ENCODE measurements at regions not wholly inside any gene's neighbourhood (a gene's known extent, or its start where the extent isn't known, plus 50 kb on each side); places are given as distances from the start of the nearest gene placed in this dataset.
"Not testable (repeated sequence)": the region's sequence is repeated elsewhere in the genome, so short reads cannot be mapped to it uniquely, and the experiment has no call there.

DNA sequence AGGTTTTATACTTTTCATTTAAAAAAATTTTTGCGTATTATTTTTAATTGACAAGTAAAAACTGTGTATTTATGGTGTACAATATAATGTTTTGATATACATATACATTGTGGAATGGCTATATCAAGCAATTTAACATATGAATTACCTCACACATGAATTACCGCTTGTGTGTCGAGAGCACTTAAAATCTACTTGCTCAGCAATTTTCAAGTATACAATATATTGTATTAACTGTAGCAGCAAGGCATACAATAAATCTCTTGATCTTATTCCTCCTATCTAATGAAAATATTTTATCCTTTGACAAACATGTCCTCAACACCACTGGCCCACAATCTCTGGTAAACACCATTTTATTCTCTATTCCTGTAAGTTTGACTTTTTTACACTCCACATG is 224.4 kb upstream of the CYLC2 start:
- H3K27me3 ChIP-seq (ENCODE audit: control insufficient read depth in 1 of 2, insufficient read depth in 2 of 2, low read length in 2 of 2) = no peaks in the 10 kb centered on the region
- H3K36me3 ChIP-seq (ENCODE audit: control insufficient read depth in 2 of 2, insufficient read depth in 2 of 2, low read length in 1 of 2) = no peaks in the 10 kb centered on the region
- no peaks in the 10 kb centered on the region for H3K4me1 ChIP-seq (ENCODE audit: control insufficient read depth in 2 of 2, insufficient read depth in 2 of 2, low read length in 1 of 2)
- H3K9me3 ChIP-seq (ENCODE audit: control insufficient read depth in 2 of 2, insufficient read depth in 1 of 2, low read depth in 1 of 2, low read length in 1 of 2) = no peaks in the 10 kb centered on the region
- H3K27ac ChIP-seq (ENCODE audit: low read depth in 2 of 2, low read length in 1 of 2) = no peak overlapping the region
- H3K4me3 ChIP-seq (ENCODE audit: low read depth in 1 of 2, low read length in 2 of 2) = no peak overlapping the region
- WGBS, 2 donors = 90 to 96% methylated on average over 3 of the region's 3 CpGs

DNA sequence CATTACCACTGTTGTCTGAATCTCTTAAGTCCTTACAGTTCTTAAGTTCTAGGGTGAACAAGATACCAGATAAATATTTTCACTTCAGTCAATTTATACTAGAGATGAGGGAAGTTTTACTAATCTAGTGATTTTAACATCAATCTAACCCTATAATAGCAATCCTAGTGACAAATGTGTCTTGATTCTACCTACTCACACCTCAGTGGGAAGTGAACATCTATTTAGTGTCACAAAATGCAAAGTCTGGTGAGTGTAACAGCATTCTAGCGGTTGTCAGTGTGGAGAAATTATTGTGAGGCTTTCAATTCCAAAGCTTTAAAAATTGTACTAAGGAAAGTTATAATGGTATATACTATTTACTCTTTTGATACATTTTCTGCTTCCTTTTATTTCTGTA is 225.8 kb upstream of the CYLC2 start:
- Histone ChIP-seq H3K27ac (ENCODE audit: low read depth in 2 of 2, low read length in 1 of 2) (no peak overlapping the region), H3K9me3 (ENCODE audit: control insufficient read depth in 2 of 2, insufficient read depth in 1 of 2, low read depth in 1 of 2, low read length in 1 of 2) (no peaks in the 10 kb centered on the region), H3K36me3 (ENCODE audit: control insufficient read depth in 2 of 2, insufficient read depth in 2 of 2, low read length in 1 of 2) (no peaks in the 10 kb centered on the region), H3K27me3 (ENCODE audit: control insufficient read depth in 1 of 2, insufficient read depth in 2 of 2, low read length in 2 of 2) (no peaks in the 10 kb centered on the region), H3K4me3 (ENCODE audit: low read depth in 1 of 2, low read length in 2 of 2) (no peak overlapping the region), H3K4me1 (ENCODE audit: control insufficient read depth in 2 of 2, insufficient read depth in 2 of 2, low read length in 1 of 2) (no peaks in the 10 kb centered on the region)
- 69 to 88% methylated on average over 1 of the region's 1 CpG for WGBS, 2 donors

DNA sequence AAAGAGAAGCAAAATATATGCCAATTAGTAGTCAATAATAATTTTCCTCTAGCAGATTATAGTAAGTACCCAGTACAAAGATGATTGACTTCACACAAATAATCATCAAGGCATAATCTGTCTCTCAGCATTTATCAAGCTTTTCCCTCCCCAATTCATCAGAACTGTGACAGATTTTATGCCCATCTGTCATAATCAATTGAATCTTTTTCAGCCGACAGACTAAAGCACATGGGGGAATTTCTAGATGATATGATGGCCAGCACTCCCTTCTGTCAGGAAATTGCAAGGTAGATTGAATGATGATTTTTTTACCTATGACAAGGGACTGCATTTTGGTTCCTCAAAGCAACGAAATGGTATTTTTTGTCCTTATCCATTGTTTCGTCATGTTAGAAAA is 227.1 kb upstream of the CYLC2 start:
- Histone ChIP-seq H3K9me3 (ENCODE audit: control insufficient read depth in 2 of 2, insufficient read depth in 1 of 2, low read depth in 1 of 2, low read length in 1 of 2) (no peaks in the 10 kb centered on the region), H3K4me1 (ENCODE audit: control insufficient read depth in 2 of 2, insufficient read depth in 2 of 2, low read length in 1 of 2) (no peaks in the 10 kb centered on the region), H3K4me3 (ENCODE audit: low read depth in 1 of 2, low read length in 2 of 2) (no peak overlapping the region), H3K36me3 (ENCODE audit: control insufficient read depth in 2 of 2, insufficient read depth in 2 of 2, low read length in 1 of 2) (no peaks in the 10 kb centered on the region), H3K27ac (ENCODE audit: low read depth in 2 of 2, low read length in 1 of 2) (no peak overlapping the region), H3K27me3 (ENCODE audit: control insufficient read depth in 1 of 2, insufficient read depth in 2 of 2, low read length in 2 of 2) (no peaks in the 10 kb centered on the region)
- 81 to 85% methylated on average over 3 of the region's 3 CpGs for WGBS, 2 donors

DNA sequence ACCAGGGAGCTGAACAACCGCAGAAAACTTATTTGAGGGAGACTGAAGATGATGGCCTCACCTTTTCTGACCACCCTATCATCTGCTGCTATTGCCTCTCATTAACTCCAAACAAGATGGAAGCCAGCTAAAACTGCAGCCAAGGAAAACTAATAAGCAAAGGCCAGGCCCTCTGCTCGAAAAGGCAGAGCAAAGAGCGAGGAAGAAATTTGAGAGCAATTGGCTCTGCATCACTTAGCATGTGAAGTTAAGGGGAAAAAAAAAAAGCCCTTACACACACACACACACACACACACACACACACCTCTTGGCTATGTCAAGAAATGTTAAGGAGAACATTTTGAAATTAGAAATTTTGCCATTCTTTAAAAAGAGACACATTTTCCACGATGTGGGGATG is 228.1 kb upstream of the CYLC2 start:
- 68 to 73% methylated on average over 4 of the region's 4 CpGs for WGBS, 2 donors
- Histone ChIP-seq H3K9me3 (ENCODE audit: control insufficient read depth in 2 of 2, insufficient read depth in 1 of 2, low read depth in 1 of 2, low read length in 1 of 2) (no peaks in the 10 kb centered on the region), H3K27me3 (ENCODE audit: control insufficient read depth in 1 of 2, insufficient read depth in 2 of 2, low read length in 2 of 2) (no peaks in the 10 kb centered on the region), H3K36me3 (ENCODE audit: control insufficient read depth in 2 of 2, insufficient read depth in 2 of 2, low read length in 1 of 2) (no peaks in the 10 kb centered on the region), H3K4me3 (ENCODE audit: low read depth in 1 of 2, low read length in 2 of 2) (no peak overlapping the region), H3K4me1 (ENCODE audit: control insufficient read depth in 2 of 2, insufficient read depth in 2 of 2, low read length in 1 of 2) (no peaks in the 10 kb centered on the region), H3K27ac (ENCODE audit: low read depth in 2 of 2, low read length in 1 of 2) (no peak overlapping the region)

DNA sequence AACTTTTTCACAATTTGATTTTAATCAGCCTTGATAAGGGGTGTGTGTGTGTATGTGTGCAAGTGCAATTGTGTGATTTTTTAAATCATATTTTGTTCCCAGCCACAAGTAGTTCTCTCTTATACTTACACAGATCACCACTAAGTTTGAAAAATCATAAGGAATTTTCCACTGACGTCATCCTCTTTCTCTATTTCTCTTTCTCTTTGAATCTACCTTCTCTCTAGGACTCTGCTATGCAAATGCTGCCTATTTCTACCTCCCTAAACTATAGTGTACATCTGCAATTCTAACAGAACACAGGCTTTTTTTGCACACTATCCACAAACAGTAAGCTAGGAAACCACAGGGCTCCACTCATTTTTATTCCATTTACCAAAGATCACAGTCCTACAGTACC is 254.6 kb upstream of the CYLC2 start:
- Histone ChIP-seq H3K27me3 (ENCODE audit: control insufficient read depth in 1 of 2, insufficient read depth in 2 of 2, low read length in 2 of 2) (no peaks in the 10 kb centered on the region), H3K9me3 (ENCODE audit: control insufficient read depth in 2 of 2, insufficient read depth in 1 of 2, low read depth in 1 of 2, low read length in 1 of 2) (no peaks in the 10 kb centered on the region), H3K27ac (ENCODE audit: low read depth in 2 of 2, low read length in 1 of 2) (no peak overlapping the region), H3K4me1 (ENCODE audit: control insufficient read depth in 2 of 2, insufficient read depth in 2 of 2, low read length in 1 of 2) (no peaks in the 10 kb centered on the region), H3K36me3 (ENCODE audit: control insufficient read depth in 2 of 2, insufficient read depth in 2 of 2, low read length in 1 of 2) (no peaks in the 10 kb centered on the region), H3K4me3 (ENCODE audit: low read depth in 1 of 2, low read length in 2 of 2) (no peak overlapping the region)
- WGBS, 2 donors = 63 to 73% methylated on average over 1 of the region's 1 CpG

DNA sequence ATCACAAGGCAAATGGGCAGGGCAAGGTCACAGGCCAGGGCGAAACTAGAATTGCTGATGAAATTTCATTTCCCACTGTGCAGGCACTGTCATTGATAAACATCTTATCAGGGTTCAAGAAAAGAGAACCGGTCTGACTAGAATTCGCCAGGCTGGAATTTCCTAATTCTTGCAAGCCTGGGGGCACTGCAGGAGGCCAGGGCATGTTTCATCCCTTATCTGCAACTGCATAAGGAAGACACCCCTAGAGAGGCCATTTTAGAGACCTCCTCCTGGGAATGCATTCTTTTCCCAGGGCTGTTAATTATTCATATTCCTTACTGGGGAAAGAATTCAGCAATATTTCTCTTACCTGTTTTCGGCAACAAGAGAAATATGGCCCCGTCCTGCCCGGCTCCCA is 266.2 kb upstream of the CYLC2 start:
- no peaks in the 10 kb centered on the region for H3K27me3 ChIP-seq (ENCODE audit: control insufficient read depth in 1 of 2, insufficient read depth in 2 of 2, low read length in 2 of 2)
- WGBS, 2 donors = 88 to 90% methylated on average over 6 of the region's 6 CpGs
- no peaks in the 10 kb centered on the region for H3K36me3 ChIP-seq (ENCODE audit: control insufficient read depth in 2 of 2, insufficient read depth in 2 of 2, low read length in 1 of 2)
- no peak overlapping the region for H3K27ac ChIP-seq (ENCODE audit: low read depth in 2 of 2, low read length in 1 of 2)
- H3K9me3 ChIP-seq (ENCODE audit: control insufficient read depth in 2 of 2, insufficient read depth in 1 of 2, low read depth in 1 of 2, low read length in 1 of 2) = no peaks in the 10 kb centered on the region
- no peak overlapping the region for H3K4me3 ChIP-seq (ENCODE audit: low read depth in 1 of 2, low read length in 2 of 2)
- H3K4me1 ChIP-seq (ENCODE audit: control insufficient read depth in 2 of 2, insufficient read depth in 2 of 2, low read length in 1 of 2) = no peaks in the 10 kb centered on the region

DNA sequence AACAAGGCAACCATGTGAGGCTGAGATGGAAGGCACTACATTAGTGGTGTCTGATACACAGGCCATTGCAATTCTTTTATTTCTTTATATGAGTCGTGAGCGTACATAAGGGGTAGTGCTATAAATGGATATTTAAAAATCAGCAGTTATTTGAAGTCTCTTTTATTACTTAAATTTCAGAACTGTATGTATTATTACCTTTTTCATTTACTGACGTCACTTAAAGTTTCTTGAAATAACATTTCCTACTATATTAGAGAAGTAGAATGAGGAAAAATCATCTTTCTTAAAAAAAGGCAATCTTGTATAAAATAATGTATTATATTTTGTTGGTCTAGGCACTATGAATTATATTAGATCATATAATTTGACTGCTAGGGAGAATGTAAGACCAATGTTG is 280.9 kb upstream of the CYLC2 start:
- no peaks in the 10 kb centered on the region for H3K36me3 ChIP-seq (ENCODE audit: control insufficient read depth in 2 of 2, insufficient read depth in 2 of 2, low read length in 1 of 2)
- H3K4me1 ChIP-seq (ENCODE audit: control insufficient read depth in 2 of 2, insufficient read depth in 2 of 2, low read length in 1 of 2) = no peaks in the 10 kb centered on the region
- 85 to 90% methylated on average over 3 of the region's 3 CpGs for WGBS, 2 donors
- H3K4me3 ChIP-seq (ENCODE audit: low read depth in 1 of 2, low read length in 2 of 2) = no peak overlapping the region
- H3K27ac ChIP-seq (ENCODE audit: low read depth in 2 of 2, low read length in 1 of 2) = no peak overlapping the region
- no peaks in the 10 kb centered on the region for H3K27me3 ChIP-seq (ENCODE audit: control insufficient read depth in 1 of 2, insufficient read depth in 2 of 2, low read length in 2 of 2)
- H3K9me3 ChIP-seq (ENCODE audit: control insufficient read depth in 2 of 2, insufficient read depth in 1 of 2, low read depth in 1 of 2, low read length in 1 of 2) = no peaks in the 10 kb centered on the region

DNA sequence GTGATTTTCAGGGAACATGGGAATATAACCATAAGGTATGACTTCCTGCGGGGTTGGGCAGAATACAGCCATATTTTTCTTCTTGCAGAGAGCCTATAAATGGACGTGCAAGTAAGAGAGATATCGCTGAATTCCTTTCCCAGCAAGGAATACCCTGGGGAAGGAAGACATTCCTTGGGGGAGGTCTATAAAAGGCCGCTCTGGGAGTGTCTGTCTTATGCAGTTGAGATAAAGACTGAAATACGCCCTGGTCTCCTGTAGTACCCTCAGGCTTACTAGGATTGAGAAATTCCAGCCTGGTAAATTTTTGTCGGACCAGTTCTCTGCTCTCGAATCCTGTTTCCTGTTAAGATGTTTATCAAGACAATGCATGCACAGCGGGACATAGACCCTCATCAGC is 282.2 kb upstream of the CYLC2 start:
- 79 to 86% methylated on average over 8 of the region's 8 CpGs for WGBS, 2 donors
- not testable (repeated sequence) for H3K4me3 ChIP-seq (ENCODE audit: low read depth in 1 of 2, low read length in 2 of 2); H3K27ac ChIP-seq (ENCODE audit: low read depth in 2 of 2, low read length in 1 of 2); H3K4me1 ChIP-seq (ENCODE audit: control insufficient read depth in 2 of 2, insufficient read depth in 2 of 2, low read length in 1 of 2); H3K36me3 ChIP-seq (ENCODE audit: control insufficient read depth in 2 of 2, insufficient read depth in 2 of 2, low read length in 1 of 2); H3K9me3 ChIP-seq (ENCODE audit: control insufficient read depth in 2 of 2, insufficient read depth in 1 of 2, low read depth in 1 of 2, low read length in 1 of 2); H3K27me3 ChIP-seq (ENCODE audit: control insufficient read depth in 1 of 2, insufficient read depth in 2 of 2, low read length in 2 of 2)

DNA sequence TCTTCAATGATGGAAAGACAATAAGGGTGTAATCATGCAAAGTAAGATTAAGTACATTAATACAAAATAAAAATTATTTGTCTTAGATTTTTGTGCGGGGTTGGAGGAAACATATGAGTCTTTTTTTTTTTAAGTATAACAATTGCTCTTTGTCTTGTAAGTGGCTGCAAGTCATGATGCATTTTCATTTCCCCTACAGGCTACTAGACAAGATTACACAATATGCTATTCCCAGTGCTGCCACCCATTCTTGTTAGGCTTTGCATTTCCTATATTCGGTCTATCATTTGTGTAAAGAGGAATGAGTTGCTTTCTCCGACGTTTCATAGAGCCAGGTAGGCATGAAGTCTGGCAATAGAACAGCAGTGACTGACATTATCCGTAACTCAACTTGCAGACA is 294.2 kb upstream of the CYLC2 start:
- no peak overlapping the region for H3K4me3 ChIP-seq (ENCODE audit: low read depth in 1 of 2, low read length in 2 of 2)
- H3K4me1 ChIP-seq (ENCODE audit: control insufficient read depth in 2 of 2, insufficient read depth in 2 of 2, low read length in 1 of 2) = no peaks in the 10 kb centered on the region
- H3K36me3 ChIP-seq (ENCODE audit: control insufficient read depth in 2 of 2, insufficient read depth in 2 of 2, low read length in 1 of 2) = no peaks in the 10 kb centered on the region
- no peaks in the 10 kb centered on the region for H3K27me3 ChIP-seq (ENCODE audit: control insufficient read depth in 1 of 2, insufficient read depth in 2 of 2, low read length in 2 of 2)
- no peak overlapping the region for H3K27ac ChIP-seq (ENCODE audit: low read depth in 2 of 2, low read length in 1 of 2)
- WGBS, 2 donors = 56 to 69% methylated on average over 5 of the region's 5 CpGs
- H3K9me3 ChIP-seq (ENCODE audit: control insufficient read depth in 2 of 2, insufficient read depth in 1 of 2, low read depth in 1 of 2, low read length in 1 of 2) = peaks cover 0 to 3% of the 10 kb centered on the region in 2 donors

DNA sequence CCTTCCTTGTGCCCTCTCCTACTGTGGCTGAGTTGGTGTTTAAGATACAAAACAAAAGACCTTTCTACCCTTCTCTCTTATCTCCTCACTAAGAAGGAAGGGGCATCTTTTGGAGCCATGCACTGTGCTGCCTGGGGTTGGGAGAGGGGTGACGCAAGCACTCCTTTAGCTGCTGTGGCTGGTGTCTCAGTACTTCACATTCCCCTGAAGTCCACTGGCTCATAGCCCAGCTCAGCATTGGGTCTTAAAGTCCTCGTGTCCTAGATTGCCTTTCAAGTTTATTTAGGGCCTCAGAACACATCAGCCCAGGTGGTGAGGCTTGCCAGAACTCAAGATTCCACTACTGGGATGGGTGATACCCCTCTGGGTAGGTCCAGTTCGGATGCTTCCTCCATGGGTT is 325.9 kb upstream of the CYLC2 start:
- no peaks in the 10 kb centered on the region for H3K9me3 ChIP-seq (ENCODE audit: control insufficient read depth in 2 of 2, insufficient read depth in 1 of 2, low read depth in 1 of 2, low read length in 1 of 2)
- H3K4me3 ChIP-seq (ENCODE audit: low read depth in 1 of 2, low read length in 2 of 2) = no peak overlapping the region
- H3K36me3 ChIP-seq (ENCODE audit: control insufficient read depth in 2 of 2, insufficient read depth in 2 of 2, low read length in 1 of 2) = no peaks in the 10 kb centered on the region
- no peaks in the 10 kb centered on the region for H3K4me1 ChIP-seq (ENCODE audit: control insufficient read depth in 2 of 2, insufficient read depth in 2 of 2, low read length in 1 of 2)
- no peak overlapping the region for H3K27ac ChIP-seq (ENCODE audit: low read depth in 2 of 2, low read length in 1 of 2)
- H3K27me3 ChIP-seq (ENCODE audit: control insufficient read depth in 1 of 2, insufficient read depth in 2 of 2, low read length in 2 of 2) = no peaks in the 10 kb centered on the region
- 61 to 63% methylated on average over 3 of the region's 3 CpGs for WGBS, 2 donors
